ENCODE measurements at regions not wholly inside any gene's neighbourhood (a gene's known extent, or its start where the extent isn't known, plus 50 kb on each side); places are given as distances from the start of the nearest gene placed in this dataset.
A peak's percentile ranks its signal among the peaks of the same experiment; 100 is the strongest.

DNA sequence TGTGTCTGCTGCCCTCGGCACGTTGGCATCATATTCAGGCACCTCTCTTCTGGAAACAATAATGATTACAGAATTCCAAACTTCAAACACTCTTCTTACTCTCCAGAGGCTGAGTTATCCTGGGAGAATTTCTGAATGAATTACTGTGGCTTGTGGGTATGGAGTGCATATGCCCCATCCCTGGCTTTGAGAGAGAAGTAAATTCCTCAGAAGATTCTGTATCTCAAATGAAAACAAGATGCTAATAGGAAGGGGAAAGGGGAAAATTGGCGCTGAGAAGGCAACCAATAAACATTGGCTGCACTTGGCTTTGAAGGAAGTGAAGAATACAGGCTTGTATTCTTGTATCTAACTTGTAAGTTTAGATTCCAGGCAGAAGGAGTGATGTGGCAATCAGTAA, 132.0 kb upstream of the NOVA1 start:
- DNase-seq (ENCODE audit: low read depth), result no peak
- no peak overlapping the region for H3K4me3 ChIP-seq (ENCODE audit: low read depth, low read length)
- TF ChIP-seq MAX (IDR thresholded peaks at IDR 0.05; ENCODE audit: low read depth, low read length) (no peak), MYC (IDR thresholded peaks at IDR 0.05; ENCODE audit: low read depth, low read length) (no peak), POLR2A (IDR thresholded peaks at IDR 0.05; ENCODE audit: extremely low read depth, insufficient read length) (no peak)
- TF ChIP-seq, protein P1, sequence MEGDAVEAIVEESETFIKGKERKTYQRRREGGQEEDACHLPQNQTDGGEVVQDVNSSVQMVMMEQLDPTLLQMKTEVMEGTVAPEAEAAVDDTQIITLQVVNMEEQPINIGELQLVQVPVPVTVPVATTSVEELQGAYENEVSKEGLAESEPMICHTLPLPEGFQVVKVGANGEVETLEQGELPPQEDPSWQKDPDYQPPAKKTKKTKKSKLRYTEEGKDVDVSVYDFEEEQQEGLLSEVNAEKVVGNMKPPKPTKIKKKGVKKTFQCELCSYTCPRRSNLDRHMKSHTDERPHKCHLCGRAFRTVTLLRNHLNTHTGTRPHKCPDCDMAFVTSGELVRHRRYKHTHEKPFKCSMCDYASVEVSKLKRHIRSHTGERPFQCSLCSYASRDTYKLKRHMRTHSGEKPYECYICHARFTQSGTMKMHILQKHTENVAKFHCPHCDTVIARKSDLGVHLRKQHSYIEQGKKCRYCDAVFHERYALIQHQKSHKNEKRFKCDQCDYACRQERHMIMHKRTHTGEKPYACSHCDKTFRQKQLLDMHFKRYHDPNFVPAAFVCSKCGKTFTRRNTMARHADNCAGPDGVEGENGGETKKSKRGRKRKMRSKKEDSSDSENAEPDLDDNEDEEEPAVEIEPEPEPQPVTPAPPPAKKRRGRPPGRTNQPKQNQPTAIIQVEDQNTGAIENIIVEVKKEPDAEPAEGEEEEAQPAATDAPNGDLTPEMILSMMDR (IDR thresholded peaks at IDR 0.05; ENCODE audit: low read depth, low read length), result no peak

DNA sequence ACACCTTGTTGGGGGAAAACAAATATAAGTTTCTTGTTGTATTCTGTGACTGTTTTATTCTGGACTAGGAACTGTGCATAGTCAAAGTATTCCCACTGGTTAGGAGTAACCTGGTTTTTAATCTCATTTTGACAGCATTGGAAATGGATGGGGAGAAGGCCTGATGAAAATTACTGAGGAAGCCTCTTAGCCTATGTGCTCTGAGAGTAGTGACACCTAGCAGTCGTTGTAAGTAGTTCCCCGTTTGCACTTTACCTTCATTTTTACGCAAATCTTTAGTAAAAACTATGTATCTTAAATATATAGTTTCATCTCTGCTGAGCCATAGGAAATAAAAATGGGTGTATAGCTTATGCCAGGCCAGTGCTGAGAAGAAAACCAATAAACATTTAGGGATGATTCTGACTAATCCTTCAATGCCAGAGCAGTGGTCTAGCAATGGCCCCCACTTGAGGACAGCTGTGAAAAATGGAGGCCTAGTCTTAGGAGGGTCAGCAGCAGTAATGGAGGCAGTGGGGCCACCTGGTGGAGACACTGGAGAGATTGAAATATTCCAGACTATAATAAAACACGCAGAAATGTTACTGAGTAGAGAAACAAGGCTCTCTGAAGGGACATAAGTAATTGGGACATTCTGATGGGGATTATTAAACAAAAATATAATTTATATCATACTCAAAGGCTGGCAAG, 133.2 kb upstream of the NOVA1 start:
- TF ChIP-seq MAX (IDR thresholded peaks at IDR 0.05; ENCODE audit: low read depth, low read length), result no peak
- TF ChIP-seq, protein P1 (IDR thresholded peaks at IDR 0.05; ENCODE audit: low read depth, low read length), result peak; percentile 42
- TF ChIP-seq POLR2A (IDR thresholded peaks at IDR 0.05; ENCODE audit: extremely low read depth, insufficient read length), result no peak
- H3K4me3 ChIP-seq (ENCODE audit: low read depth, low read length), result no peak overlapping the region
- DNase-seq (ENCODE audit: low read depth), result peak; percentile 24

- no peak for TF ChIP-seq MAX (IDR thresholded peaks at IDR 0.05; ENCODE audit: low read depth, low read length)
- no peak for TF ChIP-seq POLR2A (IDR thresholded peaks at IDR 0.05; ENCODE audit: extremely low read depth, insufficient read length)
- no peak for TF ChIP-seq MYC (IDR thresholded peaks at IDR 0.05; ENCODE audit: low read depth, low read length)
- TF ChIP-seq, protein P1 (IDR thresholded peaks at IDR 0.05; ENCODE audit: low read depth, low read length), result no peak
- H3K4me3 ChIP-seq (ENCODE audit: low read depth, low read length), result no peak overlapping the region
- DNase-seq (ENCODE audit: low read depth), result no peak
Measured at GRCh38 chr14:26735811-26736210, 138.0 kb upstream of the NOVA1 start.

DNA sequence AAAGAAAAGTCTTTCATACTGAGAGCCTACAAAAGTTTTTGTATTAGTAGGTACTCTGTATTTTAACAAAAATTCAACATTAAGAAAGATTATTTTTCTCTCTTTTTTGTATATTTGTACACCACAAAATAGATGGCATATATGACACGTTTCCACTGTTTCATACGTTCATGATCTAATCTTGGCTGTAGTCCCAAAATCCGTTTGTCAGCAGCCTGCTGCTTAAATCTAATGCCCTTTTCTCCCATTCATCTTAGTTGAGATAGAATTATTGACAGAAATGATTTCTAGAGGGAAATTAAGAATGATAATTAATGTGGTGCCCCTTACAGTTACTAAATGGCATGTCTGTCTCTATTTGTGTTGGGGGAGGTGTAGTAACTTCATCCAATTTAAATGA, 140.7 kb upstream of the NOVA1 start:
- TF ChIP-seq, protein P1 (IDR thresholded peaks at IDR 0.05; ENCODE audit: low read depth, low read length), result no peak
- TF ChIP-seq MYC (IDR thresholded peaks at IDR 0.05; ENCODE audit: low read depth, low read length) (no peak), MAX (IDR thresholded peaks at IDR 0.05; ENCODE audit: low read depth, low read length) (no peak), POLR2A (IDR thresholded peaks at IDR 0.05; ENCODE audit: extremely low read depth, insufficient read length) (no peak)
- H3K4me3 ChIP-seq (ENCODE audit: low read depth, low read length), result no peak overlapping the region
- no peak for DNase-seq (ENCODE audit: low read depth)

DNA sequence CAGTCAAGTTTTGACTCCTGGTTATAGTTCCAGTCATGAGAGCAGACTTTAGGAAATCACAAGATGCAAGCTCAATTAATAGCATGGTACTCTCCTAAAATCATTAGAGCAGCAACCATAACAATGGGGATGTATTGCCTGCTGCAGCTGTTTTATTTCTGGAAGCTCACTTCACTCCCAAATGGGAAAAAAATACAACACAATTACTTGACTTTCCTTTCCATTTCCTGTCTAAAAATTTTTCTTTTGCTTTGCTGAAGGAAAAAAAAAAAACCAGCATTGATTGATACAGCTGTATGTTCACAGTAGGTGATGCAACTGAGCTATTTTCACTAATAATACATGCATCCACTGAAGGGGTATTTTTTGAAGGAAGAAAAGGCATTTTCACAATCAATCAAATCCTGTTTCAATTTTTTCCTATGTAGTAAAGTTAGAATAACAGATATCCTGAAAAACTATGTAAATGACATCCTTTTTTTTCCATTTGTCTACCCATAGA, 143.9 kb upstream of the NOVA1 start:
- no peak for DNase-seq (ENCODE audit: low read depth)
- H3K4me3 ChIP-seq (ENCODE audit: low read depth, low read length), result no peak overlapping the region
- TF ChIP-seq, protein P1 (IDR thresholded peaks at IDR 0.05; ENCODE audit: low read depth, low read length), result no peak
- no peak for TF ChIP-seq POLR2A (IDR thresholded peaks at IDR 0.05; ENCODE audit: extremely low read depth, insufficient read length)

- TF ChIP-seq MAX (IDR thresholded peaks at IDR 0.05; ENCODE audit: low read depth, low read length) (no peak), MYC (IDR thresholded peaks at IDR 0.05; ENCODE audit: low read depth, low read length) (no peak), POLR2A (IDR thresholded peaks at IDR 0.05; ENCODE audit: extremely low read depth, insufficient read length) (no peak)
- TF ChIP-seq, protein P1 (IDR thresholded peaks at IDR 0.05; ENCODE audit: low read depth, low read length), result no peak
- no peak for DNase-seq (ENCODE audit: low read depth)
- H3K4me3 ChIP-seq (ENCODE audit: low read depth, low read length), result no peak overlapping the region
Measured at GRCh38 chr14:26743284-26743683, 145.5 kb upstream of the NOVA1 start.
